OCI-LY3 (cell line): ENCODE measurements at regions not wholly inside any gene's neighbourhood (a gene's known extent, or its start where the extent isn't known, plus 50 kb on each side); places are given as distances from the start of the nearest gene placed in this dataset.

Source experiments
- EZH2phosphoT487 ChIP-seq: fragments of 200-600 bp; shearing (Covaris generic); IDR thresholded peaks from 2 replicates; pipeline ENCODE4 v1.6.1; 2018; ENCODE audit warnings: antibody characterized with exemption, mixed run types, low read depth
- TF ChIP-seq, protein P1 (sequence below): fragments of 200-600, 300-600 bp; sonication (generic); IDR thresholded peaks from 2 replicates; pipeline ENCODE4 v1.5.1; 2014; ENCODE audit warnings: antibody characterized with exemption, low read length, low read depth

DNA sequence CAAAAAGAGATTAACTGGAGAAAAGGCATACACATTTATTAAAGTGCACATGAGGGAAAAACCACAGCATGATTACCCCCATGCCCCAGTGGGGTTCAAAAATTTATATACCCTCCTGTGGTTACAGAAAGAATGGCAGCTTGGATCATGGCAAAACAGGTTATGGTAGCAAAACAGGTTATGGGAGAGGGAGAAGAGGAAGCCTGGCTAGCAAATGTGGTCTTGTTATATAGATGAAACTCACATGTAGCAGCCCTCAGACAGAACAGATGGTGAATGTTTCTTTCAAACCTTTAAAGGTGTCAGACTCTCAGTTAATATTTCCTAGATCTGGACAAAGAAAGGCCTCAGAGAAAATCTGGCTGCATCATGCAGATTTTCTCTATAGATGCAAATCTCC is 178.2 kb upstream of the ZC3H15 start:
- TF ChIP-seq, protein P1, sequence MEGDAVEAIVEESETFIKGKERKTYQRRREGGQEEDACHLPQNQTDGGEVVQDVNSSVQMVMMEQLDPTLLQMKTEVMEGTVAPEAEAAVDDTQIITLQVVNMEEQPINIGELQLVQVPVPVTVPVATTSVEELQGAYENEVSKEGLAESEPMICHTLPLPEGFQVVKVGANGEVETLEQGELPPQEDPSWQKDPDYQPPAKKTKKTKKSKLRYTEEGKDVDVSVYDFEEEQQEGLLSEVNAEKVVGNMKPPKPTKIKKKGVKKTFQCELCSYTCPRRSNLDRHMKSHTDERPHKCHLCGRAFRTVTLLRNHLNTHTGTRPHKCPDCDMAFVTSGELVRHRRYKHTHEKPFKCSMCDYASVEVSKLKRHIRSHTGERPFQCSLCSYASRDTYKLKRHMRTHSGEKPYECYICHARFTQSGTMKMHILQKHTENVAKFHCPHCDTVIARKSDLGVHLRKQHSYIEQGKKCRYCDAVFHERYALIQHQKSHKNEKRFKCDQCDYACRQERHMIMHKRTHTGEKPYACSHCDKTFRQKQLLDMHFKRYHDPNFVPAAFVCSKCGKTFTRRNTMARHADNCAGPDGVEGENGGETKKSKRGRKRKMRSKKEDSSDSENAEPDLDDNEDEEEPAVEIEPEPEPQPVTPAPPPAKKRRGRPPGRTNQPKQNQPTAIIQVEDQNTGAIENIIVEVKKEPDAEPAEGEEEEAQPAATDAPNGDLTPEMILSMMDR: no peak
- no peak for TF ChIP-seq EZH2phosphoT487
